Right renal cortex interstitium (tissue), 3 donors: ENCODE measurements at regions not wholly inside any gene's neighbourhood (a gene's known extent, or its start where the extent isn't known, plus 50 kb on each side); places are given as distances from the start of the nearest gene placed in this dataset.
"Not testable (repeated sequence)": the region's sequence is repeated elsewhere in the genome, so short reads cannot be mapped to it uniquely, and the experiment has no call there.

ENCODE experiments used
- DNase-seq, 3 donors: peaks; one replicate each; pipeline ENCODE4 v3.0.0-alpha.2; 2013; ENCODE audit warnings: low read depth in 3 of 3, low spot score in 2 of 3

- no peak for DNase-seq
Measured at GRCh38 chr2:150271952-150272802, 215.3 kb downstream of the RND3 start.

DNA sequence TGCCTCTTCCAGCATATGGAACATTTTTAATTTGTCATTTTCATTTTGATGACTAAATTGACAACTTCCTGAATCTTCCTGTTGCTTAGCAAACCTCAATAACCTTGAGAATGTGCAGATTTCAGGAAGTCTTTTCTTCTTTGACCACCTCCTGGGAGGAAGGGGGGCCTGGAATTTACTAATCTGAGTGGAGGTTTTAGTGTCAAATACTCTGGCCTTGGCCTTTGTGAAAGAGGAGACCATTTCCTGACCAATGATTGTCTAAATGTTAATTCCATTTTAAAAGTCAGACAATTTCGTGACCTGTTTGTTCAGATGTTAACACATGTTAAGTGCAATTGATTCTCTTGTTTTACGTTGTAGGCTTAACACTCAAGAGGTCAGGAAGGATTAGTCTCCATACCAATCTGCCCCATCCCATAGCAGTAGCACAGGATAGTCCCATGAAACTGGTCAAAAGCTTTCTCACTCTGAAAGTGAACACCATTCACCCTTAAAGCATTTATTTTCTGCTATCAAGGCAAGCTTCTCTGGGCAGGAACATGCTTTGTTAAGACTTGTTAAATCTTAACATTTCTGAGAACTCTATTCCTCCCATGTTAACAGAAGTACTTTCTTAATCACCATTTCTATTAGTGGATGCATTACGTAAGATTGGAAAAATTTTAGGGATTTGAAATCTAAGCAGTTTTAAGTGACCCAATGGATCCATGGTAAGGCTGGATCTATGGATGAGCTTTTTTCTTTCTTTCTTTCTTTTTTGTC, 219.6 kb downstream of the RND3 start:
- no peak for DNase-seq

DNA sequence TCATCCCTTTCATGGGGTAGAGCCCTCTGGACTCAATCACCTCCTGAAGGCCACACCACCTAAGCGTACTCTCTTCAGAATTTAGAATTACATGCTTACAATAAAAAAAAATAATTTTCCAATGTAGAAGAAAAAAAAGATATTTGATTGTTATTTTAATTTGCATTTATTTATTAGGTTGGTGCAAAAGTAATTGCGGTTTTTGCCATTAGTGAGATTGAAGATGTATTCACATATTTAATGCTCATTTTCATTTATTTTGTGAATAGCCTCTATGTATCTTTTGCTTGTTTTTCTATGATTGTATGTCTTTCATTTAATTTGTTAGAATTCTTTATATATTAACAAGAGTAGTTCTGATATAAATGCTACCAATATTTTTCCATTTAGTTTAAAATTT, 220.5 kb downstream of the RND3 start:
- no peak for DNase-seq

- no peak for DNase-seq
Measured at GRCh38 chr2:150264442-150264841, 223.0 kb downstream of the RND3 start.

DNA sequence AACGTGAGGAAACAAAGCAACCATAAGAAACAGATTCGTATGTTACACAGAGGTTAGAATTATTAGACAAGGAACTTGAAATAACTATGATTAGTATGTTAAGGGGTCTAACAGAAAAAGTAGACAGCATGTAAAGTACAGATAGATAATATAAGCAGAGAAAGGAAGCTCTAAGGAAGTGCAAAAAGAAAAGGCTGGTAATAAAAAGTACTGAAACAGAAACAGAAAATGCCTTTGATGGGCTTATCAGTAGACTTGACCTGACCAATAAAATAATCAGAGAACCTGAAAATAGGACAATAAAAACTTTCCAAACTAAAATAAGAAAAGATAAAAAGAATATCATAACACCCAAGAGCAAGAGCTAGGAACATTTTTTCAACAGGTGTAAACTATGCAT, 225.8 kb downstream of the RND3 start:
- DNase-seq: no peak

- DNase-seq: no peak
Measured at GRCh38 chr2:150260636-150261035, 226.8 kb downstream of the RND3 start.

- DNase-seq: no peak
Measured at GRCh38 chr2:150259746-150260145, 227.7 kb downstream of the RND3 start.

DNA sequence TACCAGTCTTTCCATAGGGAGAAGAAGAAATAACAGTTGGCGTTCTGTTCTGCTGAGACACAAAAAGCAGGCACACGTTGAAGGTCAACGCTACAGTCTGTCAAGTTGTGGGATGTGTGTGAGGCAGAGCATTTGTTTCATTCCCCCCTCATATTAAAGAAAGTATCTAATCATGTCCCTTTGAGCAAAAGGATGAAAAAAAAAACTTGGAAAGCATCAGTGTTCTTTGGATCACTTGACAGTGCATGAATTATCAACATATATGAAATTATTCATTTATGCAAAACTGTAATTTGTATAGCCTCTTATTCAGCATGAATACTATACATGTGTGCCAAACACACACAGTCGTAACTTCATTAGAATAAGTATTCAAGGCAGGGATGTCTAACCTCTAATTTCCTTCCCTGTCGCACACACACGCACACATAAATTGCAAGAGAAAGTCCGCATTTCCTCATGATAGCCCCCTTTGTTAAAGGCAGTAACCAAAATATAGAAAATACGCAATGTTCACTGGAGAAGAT, 228.6 kb downstream of the RND3 start:
- DNase-seq: no peak

DNA sequence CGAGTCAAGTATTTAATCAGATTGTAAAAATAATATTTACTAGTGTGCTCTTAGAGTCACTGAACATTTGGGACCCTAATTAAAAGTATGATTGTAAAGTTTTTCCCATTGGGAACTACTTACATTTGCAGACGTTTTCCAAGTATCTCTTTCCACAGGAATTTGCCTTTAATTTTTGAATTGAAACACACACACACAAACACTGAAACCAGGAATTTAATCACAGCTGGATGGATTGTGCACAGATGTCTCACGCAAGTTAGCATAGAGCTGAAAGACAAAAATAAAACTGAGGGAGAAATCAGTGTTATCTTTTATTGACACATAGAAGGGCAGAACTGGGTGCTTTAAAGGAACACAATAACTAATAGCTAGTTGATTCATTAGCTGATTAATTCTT, 230.7 kb downstream of the RND3 start:
- no peak for DNase-seq

DNA sequence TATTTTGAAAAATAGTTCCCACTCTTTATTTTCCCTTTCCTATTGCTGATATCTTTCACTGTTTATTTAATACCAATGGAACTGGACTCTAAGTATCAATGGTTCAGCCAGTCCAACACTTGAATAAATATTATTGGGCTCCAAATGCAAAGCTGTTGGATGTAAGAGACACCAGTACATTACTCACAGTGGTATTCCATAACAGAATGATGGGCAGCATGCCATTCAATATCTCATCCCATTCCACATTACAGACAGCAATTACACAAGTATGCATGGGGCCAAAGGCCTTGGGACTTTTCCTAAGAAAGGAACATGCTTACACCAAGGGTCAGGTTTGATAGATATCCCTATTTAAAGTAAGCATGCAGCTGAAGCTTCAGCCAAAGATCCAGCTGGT, 231.9 kb downstream of the RND3 start:
- no peak for DNase-seq

- not testable (repeated sequence) for DNase-seq
Measured at GRCh38 chr2:150249735-150250134, 237.7 kb downstream of the RND3 start.

DNA sequence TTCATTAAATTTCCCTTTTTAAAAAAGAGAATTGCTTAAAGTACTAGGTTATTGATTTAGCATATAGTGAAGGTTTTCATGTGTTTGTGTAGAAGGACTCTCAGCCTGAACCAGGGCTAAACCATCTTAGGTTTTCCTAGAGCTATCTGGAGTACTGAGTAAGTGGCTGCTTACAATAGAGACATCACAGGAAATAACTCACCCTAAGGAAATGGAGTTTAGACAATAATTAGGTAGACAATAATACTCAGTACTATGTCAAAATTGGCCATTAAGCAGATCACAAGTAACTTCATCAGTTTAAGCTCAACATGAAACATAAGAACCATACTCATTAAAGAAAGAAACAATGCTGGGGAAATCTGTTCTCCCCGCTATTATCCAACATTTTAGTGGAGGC, 240.0 kb downstream of the RND3 start:
- no peak for DNase-seq

DNA sequence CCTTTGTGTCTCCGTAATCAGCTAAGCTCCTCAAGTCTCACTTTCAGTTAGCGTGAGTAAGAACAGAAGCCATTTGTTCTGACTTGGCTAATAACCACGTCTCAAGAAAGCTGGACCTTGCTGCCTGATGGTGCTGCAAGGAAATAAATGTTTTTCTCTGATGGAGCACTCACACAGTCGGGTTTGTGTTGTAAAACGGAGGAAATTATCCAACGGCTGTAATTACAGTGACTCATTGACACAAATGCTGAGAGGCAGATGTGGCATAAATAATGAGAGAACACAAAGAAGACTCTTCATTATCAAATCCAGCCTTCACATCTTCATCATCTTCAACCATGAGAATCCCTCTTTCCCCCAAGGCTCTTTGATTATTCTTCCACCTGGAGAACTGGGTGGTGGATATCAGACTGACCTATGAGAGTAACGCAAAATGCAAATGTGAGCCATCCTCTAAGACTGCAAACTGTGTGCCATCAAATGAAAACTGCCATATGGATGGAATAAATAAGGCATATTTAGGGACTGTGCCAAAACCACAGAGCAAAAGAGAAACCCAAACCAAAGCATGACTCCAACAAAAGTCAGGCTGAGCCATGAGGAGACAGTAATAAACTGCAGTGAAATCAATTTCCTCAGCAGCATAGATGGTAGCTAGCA, 252.6 kb downstream of the RND3 start:
- DNase-seq: no peak

- no peak for DNase-seq
Measured at GRCh38 chr2:150232871-150233270, 254.6 kb downstream of the RND3 start.

DNA sequence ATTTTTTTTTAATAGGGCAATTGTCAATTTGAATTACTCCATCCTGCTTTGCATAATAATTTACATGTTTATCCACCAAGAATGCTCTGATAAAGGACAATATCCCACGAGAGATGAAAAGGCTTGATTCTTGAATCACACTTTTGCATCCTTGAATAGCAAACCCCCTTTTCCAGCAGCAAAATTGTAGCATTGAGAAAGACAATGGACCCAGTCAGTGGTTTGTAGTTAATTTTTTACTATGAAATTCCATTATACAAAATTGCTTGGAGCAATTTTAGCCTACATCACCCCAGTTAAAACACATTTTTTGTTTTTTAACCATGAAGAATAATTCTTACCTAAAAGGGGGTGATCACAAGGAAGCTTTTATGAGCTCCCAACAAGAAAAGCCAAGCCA, 255.1 kb downstream of the RND3 start:
- no peak for DNase-seq

DNA sequence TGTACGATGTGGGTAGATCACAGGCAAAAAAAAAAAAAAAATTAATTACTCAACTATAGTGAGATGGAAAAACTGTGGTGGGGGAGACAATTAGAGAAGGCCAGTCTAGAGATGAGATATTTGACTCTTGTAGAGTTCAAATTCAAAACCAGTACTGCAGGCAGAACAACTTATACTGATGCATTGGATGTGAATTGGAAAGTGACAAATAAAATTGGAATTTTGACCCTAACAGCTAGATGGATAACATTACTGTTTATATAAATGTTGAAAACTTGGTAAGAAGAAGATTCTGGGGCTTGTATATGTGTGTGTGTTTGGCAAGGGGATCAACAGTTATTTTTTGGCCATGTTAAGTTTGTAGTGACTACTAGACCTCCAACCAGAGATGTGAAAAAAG, 256.9 kb downstream of the RND3 start:
- DNase-seq: no peak

DNA sequence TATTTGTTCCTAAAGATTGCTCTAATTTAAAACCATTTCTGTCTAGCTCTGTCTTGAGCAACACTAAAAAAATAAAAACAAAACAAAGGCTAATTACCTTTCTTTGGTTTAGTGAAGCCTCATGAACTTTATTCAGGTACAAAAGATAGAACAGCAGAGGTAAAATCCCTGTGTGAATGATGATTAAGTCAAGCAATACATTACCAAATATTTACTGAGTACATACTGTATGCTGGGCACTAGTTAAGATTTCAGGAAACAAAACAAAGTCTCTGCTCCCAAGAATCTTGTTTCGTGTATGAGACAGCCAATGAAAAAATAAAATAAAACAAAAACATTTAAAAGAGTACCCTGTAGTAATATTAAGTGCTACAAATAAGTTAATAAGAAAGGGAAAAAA, 257.5 kb downstream of the RND3 start:
- no peak for DNase-seq

DNA sequence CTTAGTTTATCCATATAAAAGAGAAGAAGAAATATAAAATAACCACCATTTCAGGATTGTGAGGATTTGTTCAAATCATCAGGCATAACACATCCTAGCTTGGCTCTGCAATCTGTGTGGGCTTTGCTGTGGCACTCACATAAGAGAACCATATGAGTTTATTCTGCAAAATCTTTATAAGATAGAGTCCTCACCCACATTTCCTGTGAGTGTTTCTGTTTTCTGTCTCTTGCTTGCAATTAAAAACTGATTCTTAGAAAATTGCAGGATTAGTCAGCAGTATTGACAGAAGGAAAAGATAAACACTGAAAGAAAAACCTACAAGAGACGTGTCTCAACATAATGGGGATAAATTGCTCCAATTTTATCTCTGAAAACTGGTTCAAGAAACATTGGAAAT, 258.5 kb downstream of the RND3 start:
- no peak for DNase-seq

DNA sequence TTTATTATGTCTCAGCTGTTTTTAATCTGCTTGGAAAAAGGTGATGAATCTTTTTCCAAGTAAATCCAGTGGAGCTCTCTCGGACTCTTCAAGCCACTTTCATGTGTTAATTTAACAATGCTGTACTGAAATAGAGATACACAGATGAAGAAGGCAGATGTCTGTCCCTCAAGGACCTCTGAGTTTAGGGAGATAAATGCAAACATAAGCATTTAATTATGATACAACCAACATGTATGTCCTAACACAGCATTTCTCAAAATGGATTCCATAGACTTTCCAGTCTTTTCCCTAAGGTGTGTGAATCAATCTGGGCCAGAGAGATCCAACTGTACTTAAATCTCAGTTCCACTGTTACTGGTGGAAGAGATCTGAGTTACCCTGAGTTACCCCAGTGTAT, 262.4 kb downstream of the RND3 start:
- no peak for DNase-seq

DNA sequence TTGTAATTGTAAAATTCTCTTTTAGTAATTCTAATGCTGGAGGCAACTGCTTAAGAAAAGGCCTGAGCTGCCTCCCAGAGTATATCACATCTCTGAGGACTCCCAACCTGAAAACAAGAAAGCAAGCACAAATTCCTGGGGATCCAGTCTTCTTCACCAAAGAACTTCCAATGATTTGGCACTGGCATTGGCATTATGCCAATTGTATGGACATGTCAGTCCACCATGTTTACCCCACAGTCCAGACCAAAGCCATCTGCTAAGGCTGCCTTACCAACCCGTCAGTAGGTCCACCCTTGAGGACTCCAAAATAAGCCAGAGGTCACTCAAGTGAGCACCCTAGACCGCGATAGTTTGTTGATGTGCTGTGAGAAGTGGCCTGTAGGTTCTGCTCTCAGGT, 263.1 kb downstream of the RND3 start:
- DNase-seq: no peak

DNA sequence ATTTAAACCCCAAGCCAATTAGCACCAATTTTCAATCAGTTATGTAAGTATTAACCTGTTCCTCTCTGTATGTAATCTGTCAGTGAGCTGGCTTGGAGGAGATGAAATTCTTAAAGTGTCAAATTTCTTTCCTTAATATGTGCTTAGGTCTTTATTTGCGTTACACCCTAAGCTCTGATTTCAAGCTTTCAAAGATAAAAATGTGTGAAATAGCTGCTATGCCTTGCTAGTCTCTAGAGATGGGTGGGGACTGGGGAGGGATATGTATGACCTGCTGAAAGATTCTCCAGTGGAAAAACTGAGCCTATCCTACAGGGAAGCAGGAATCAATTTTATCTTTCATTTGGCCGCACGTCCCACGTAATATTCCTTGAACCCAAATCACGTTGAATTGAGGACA, 264.5 kb downstream of the RND3 start:
- no peak for DNase-seq
